DND-41 (cell line): ENCODE measurements at regions not wholly inside any gene's neighbourhood (a gene's known extent, or its start where the extent isn't known, plus 50 kb on each side); places are given as distances from the start of the nearest gene placed in this dataset.

Experiments used
- ATAC-seq: fragments of 200-7000 bp; cut with Tn5 transposase; 3 replicates; pipeline ENCODE4 v1.9.1; 2021; ENCODE audit warnings: low read depth; ENCODE audit not compliant: insufficient read depth
- DNase-seq: peaks from one replicate; pipeline ENCODE4 v3.0.0-alpha.2; 2020
- H2AFZ ChIP-seq: 2 replicates; pipeline ENCODE4 v1.6.0; 2012; ENCODE audit warnings: low read depth, low read length
- H3K27ac ChIP-seq: 2 replicates; pipeline ENCODE4 v1.5.1; 2012; ENCODE audit warnings: low read length, inconsistent platforms
- H3K27me3 ChIP-seq: fragments of 200-600 bp; sonication (generic); 2 replicates; pipeline ENCODE4 v1.6.0; 2012; ENCODE audit warnings: low read length, mild to moderate bottlenecking, inconsistent platforms; ENCODE audit not compliant: insufficient read depth, poor library complexity
- H3K36me3 ChIP-seq: 2 replicates; pipeline ENCODE4 v1.5.1; 2012; ENCODE audit warnings: low read length, inconsistent platforms; ENCODE audit not compliant: insufficient read depth
- H3K4me1 ChIP-seq: 2 replicates; pipeline ENCODE4 v1.5.1; 2012; ENCODE audit warnings: mild to moderate bottlenecking, low read length; ENCODE audit not compliant: insufficient read depth
- H3K4me2 ChIP-seq: 2 replicates; pipeline ENCODE4 v1.6.0; 2012; ENCODE audit warnings: mild to moderate bottlenecking, moderate library complexity, low read length, inconsistent platforms; ENCODE audit not compliant: insufficient read depth
- H3K4me3 ChIP-seq, 2 experiments: fragments of 200-600 bp in 1 of 2; shearing (Covaris generic) in 1 of 2; 2 replicates each; pipeline ENCODE4 v1.5.1; 2012 to 2016; ENCODE audit warnings: inconsistent platforms in 2 of 2, low read length in 2 of 2, mild to moderate bottlenecking in 2 of 2, low read depth in 1 of 2, moderate library complexity in 1 of 2
- H3K79me2 ChIP-seq: 2 replicates; pipeline ENCODE4 v1.6.0; 2012; ENCODE audit warnings: low read length, inconsistent platforms; ENCODE audit not compliant: insufficient read depth
- H3K9ac ChIP-seq: 2 replicates; pipeline ENCODE4 v1.6.0; 2012; ENCODE audit warnings: low read depth, mild to moderate bottlenecking, inconsistent platforms, low read length, moderate library complexity
- H3K9me3 ChIP-seq: 2 replicates; pipeline ENCODE4 v1.5.1; 2012; ENCODE audit warnings: low read length, moderate library complexity, mild to moderate bottlenecking, inconsistent platforms; ENCODE audit not compliant: insufficient read depth, severe bottlenecking
- H4K20me1 ChIP-seq: 2 replicates; pipeline ENCODE4 v1.6.0; 2012; ENCODE audit warnings: low read length; ENCODE audit not compliant: insufficient read depth
- EZH2 ChIP-seq: IDR thresholded peaks from 3 replicates; pipeline ENCODE4 v1.6.1; 2012; ENCODE audit warnings: borderline replicate concordance, low read depth, mild to moderate bottlenecking, moderate library complexity, low read length, inconsistent platforms; ENCODE audit not compliant: severe bottlenecking
- TF ChIP-seq, protein P1 (sequence below): IDR thresholded peaks from 2 replicates; pipeline ENCODE4 v1.5.1; 2012; ENCODE audit warnings: borderline replicate concordance, low read length, moderate library complexity, mild to moderate bottlenecking; ENCODE audit not compliant: poor library complexity, severe bottlenecking; ENCODE audit errors: extremely low read depth

GRCh38 chr2:236888794-236889780 lies 196.6 kb upstream of the COPS8 start:
- ATAC-seq: no peak
- no peaks in the 10 kb centered on the region for H3K79me2 ChIP-seq
- H3K9ac ChIP-seq: no peak overlapping the region
- no peak overlapping the region for H3K4me2 ChIP-seq
- TF ChIP-seq, protein P1, sequence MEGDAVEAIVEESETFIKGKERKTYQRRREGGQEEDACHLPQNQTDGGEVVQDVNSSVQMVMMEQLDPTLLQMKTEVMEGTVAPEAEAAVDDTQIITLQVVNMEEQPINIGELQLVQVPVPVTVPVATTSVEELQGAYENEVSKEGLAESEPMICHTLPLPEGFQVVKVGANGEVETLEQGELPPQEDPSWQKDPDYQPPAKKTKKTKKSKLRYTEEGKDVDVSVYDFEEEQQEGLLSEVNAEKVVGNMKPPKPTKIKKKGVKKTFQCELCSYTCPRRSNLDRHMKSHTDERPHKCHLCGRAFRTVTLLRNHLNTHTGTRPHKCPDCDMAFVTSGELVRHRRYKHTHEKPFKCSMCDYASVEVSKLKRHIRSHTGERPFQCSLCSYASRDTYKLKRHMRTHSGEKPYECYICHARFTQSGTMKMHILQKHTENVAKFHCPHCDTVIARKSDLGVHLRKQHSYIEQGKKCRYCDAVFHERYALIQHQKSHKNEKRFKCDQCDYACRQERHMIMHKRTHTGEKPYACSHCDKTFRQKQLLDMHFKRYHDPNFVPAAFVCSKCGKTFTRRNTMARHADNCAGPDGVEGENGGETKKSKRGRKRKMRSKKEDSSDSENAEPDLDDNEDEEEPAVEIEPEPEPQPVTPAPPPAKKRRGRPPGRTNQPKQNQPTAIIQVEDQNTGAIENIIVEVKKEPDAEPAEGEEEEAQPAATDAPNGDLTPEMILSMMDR: no peak
- no peak for DNase-seq
- H3K36me3 ChIP-seq: no peaks in the 10 kb centered on the region
- no peak overlapping the region for H3K27ac ChIP-seq
- H3K4me1 ChIP-seq: no peaks in the 10 kb centered on the region
- H2AFZ ChIP-seq: no peak overlapping the region
- no peaks in the 10 kb centered on the region for H4K20me1 ChIP-seq
- peaks cover 12% of the 10 kb centered on the region for H3K27me3 ChIP-seq
- no peak overlapping the region for H3K4me3 ChIP-seq
- no peaks in the 10 kb centered on the region for H3K9me3 ChIP-seq

DNA sequence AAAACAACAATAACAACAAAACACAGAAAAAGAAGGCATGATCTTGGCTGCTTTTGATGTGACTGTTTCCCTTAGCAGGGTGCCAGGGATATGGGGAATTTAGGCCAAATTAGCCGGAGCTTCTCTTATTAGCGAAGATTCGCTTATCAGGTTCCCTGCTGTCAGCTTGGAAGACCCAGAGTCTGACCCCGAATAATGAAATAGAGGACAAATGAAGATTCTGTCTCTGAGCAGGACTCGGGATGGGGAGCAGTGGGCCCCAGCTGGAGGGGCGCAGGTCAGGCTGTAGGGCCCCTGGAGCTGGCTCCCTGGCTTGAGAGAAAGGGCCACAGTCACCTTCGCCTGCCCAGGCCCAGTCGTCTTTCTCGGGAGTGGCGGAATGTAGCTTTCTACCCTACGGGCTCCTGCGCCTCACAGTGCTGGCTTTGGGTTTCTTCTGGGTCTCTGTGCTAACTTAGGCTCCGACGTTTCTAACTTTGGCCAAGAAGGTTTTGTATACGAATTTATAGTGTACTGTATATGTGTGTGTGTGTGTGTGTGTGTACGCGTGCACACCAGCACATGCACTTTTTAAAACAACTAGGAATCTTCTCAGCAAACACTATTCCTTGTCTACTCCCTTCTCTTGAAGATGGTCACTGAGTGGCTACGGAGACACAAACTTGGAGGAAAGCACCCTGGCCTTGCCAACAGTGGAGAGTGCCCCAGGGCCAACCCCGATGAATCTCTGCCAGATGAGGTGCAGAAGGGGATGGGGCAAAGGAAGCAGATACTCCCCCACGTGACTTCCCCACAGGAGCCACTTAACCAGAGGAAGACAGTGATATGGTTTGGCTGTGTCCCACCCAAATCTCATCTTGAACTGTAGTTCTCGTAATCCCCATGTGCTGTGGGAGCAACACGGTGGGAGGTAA lies 195.6 kb upstream of the COPS8 start:
- no peak overlapping the region for H3K9ac ChIP-seq
- H3K4me1 ChIP-seq: no peaks in the 10 kb centered on the region
- ATAC-seq (no peak), DNase-seq (no peak)
- peaks cover 15% of the 10 kb centered on the region for H3K27me3 ChIP-seq
- no peaks in the 10 kb centered on the region for H3K9me3 ChIP-seq
- H3K27ac ChIP-seq: no peak overlapping the region
- H3K4me2 ChIP-seq: no peak overlapping the region
- H3K36me3 ChIP-seq: no peaks in the 10 kb centered on the region
- no peaks in the 10 kb centered on the region for H4K20me1 ChIP-seq
- H3K4me3 ChIP-seq: no peak overlapping the region
- no peaks in the 10 kb centered on the region for H3K79me2 ChIP-seq
- TF ChIP-seq, protein P1: no peak
- TF ChIP-seq EZH2: no peak
- no peak overlapping the region for H2AFZ ChIP-seq

- Histone ChIP-seq H3K4me2 (no peak overlapping the region), H3K4me1 (no peaks in the 10 kb centered on the region), H4K20me1 (no peaks in the 10 kb centered on the region), H2AFZ (no peak overlapping the region), H3K36me3 (no peaks in the 10 kb centered on the region), H3K27me3 (peaks cover 21% of the 10 kb centered on the region), H3K27ac (no peak overlapping the region), H3K9me3 (no peaks in the 10 kb centered on the region), H3K79me2 (no peaks in the 10 kb centered on the region), H3K9ac (no peak overlapping the region), H3K4me3 (no peak overlapping the region)
- TF ChIP-seq EZH2: no peak
- TF ChIP-seq, protein P1: no peak
- DNase-seq: no peak
- no peak for ATAC-seq
Measured at GRCh38 chr2:236892721-236893120, 193.0 kb upstream of the COPS8 start.
